HG03342 (cell line): ENCODE measurements at regions not wholly inside any gene's neighbourhood (a gene's known extent, or its start where the extent isn't known, plus 50 kb on each side); places are given as distances from the start of the nearest gene placed in this dataset.
"Not testable (repeated sequence)": the region's sequence is repeated elsewhere in the genome, so short reads cannot be mapped to it uniquely, and the experiment has no call there.

Experiments
- ATAC-seq: cut with Tn5 transposase; IDR thresholded peaks from one replicate; pipeline ENCODE4 v1.9.1; 2021; ENCODE audit warnings: mild to moderate bottlenecking, moderate library complexity; ENCODE audit not compliant: unreplicated experiment

DNA sequence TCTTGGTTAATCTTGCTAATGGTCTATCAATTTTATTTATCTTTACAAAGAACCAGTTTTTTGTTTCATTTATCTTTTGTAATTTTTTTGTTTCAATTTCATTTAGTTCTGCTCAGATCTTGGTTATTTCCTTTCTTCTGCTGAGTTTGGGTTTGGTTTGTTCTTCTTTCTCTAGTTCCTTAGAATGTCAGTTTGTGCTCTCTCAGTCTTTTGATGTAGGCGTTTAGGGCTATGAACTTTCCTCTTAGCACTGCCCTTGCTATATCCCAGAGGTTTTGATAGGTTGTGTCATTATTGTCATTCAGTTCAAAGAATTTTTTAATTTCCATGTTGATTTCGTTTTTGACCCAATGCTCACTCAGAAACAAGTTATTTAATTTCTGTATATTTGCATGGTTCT, 97.1 kb upstream of the CHST15 start:
- ATAC-seq: not testable (repeated sequence)

DNA sequence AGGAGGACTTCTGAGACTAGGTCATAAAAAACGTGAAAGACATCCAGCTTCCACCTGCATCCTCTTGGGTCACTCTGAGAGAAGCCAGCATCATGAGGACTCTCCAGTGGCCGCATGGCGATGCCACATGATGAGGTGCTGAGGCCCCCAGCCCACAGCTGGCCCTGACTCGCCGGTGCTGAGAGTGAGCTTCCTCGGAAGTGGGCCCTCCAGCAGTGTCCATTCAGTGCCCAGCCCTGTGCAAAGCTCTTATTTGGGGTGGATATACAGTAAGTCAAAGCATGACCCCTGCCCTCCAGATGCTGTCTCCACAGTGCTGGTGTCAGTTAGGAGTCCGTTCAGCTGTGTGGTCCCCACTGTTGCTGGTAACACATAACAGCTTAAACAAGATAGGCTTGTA, 93.6 kb upstream of the CHST15 start:
- no peak for ATAC-seq

GRCh38 chr10:124185084-124185483, 91.7 kb upstream of the CHST15 start:
- no peak for ATAC-seq

DNA sequence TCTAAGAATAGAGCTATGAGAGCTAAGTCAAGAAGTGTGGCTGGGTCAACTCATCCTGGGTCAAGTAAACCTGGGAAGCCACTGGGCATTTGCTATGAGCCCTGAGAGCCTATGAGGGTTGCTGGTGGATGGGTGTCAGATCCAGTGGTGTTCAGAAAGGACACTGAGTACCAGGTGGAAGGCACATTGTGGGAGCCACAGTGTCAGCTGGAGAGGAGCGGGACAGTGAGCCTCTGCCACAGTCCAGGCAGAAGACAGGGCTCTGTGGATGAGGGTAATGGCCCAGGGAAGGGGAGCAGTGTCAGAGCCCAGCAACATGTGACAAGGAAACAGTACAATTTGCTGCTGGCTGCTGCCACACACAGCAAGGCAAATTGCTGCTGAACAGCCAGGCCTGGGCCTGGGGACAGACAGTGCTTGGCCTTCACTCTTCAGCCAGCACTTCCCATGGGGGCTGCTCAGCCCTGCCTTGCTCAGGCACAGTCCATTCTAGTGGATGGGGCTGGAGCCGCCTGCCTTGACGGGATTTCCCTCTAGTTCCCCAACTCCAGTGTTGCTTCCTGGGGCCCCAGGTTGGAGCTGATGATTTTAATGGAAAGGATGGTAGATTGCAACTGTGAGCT, 90.9 kb upstream of the CHST15 start:
- no peak for ATAC-seq

DNA sequence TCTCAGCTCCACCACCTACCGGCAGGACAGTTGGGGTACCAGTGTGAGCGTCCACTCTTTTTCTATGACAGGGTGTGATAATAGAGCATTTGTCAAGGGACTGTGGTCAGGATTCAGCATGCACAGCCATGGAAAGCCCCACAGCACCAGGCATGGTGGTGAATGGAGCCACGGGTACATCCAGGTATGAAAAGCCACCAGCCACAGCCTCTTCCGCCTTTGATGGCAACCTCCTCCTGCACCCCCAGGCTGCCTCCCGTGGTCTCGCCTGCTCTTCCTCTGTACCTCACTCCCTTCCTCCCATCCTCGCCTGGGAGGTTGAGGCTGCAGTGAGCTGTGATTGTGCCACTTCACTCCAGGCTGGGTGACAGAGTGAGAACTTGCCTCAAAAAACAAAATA, 90.2 kb upstream of the CHST15 start:
- ATAC-seq: no peak

GRCh38 chr10:124182088-124182541, 88.7 kb upstream of the CHST15 start:
- ATAC-seq: no peak

GRCh38 chr10:124181656-124182055, 88.3 kb upstream of the CHST15 start:
- ATAC-seq: no peak

- ATAC-seq: no peak
Observed at GRCh38 chr10:124180947-124181549, 87.7 kb upstream of the CHST15 start.

DNA sequence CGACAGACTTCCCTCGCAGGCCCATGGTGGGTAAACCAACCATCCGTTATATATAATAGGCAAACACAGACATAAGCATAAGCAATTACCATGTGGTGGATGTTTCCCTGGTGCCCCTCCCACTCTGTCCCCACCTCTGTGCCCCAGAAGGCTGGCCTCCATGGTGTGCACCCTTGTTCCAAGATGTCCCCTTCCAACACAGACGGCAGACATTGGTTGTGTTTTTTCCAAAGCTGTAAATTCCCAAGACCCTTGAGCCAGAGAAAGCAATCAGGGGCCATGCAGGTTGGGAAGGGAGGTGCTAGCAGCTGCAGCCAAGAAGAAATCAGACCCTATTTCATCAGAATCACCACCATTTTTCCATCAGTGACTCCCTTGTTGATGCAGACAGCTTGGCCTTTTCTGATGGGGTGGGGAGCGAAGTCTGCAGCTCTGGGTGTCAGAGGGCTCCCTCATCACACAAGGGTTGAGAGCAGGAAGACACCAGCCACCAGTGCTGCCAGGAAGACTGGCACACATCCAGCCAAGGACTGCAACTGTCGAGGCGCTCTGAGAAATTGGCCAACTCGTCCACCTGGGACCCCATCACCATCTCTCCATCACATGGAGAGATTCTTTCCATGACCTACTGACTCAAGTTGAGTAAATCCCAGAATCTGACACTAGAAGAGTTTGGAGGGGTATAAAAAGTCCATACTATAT, 86.8 kb upstream of the CHST15 start:
- no peak for ATAC-seq

DNA sequence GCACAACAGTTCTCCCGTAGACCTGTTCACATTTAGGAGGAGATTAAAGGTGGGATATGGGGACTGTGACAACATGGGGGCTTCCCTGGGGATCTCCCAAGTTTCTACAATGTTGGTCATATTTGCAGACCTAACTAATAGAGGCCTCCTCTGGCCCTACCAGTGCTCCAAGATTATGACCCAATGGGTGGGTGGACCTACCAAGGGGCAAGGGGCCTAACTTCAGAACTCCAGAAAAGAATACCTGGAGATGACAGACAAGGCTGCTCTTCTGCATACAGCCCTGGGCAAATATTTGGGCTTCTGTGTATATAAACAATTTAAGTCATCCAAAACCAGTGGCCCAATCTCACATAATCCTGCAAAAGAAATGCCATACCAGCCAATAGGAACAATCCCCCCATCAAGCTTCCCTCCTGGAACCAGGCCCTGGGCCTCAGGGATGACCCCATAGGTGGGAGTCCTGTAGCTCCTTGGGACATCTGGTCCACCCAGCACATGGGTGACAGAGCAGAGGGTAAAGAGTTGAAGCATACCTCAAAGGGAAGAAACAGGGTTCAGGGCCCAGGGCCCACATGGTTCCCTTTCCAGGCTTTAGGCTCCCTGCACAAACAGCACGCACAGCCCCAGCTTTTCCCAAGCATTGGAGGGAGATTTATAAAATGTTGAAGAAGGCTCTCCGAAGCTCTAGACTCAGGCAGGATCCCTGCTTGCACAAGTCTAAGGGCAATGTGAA, 86.1 kb upstream of the CHST15 start:
- ATAC-seq: no peak

DNA sequence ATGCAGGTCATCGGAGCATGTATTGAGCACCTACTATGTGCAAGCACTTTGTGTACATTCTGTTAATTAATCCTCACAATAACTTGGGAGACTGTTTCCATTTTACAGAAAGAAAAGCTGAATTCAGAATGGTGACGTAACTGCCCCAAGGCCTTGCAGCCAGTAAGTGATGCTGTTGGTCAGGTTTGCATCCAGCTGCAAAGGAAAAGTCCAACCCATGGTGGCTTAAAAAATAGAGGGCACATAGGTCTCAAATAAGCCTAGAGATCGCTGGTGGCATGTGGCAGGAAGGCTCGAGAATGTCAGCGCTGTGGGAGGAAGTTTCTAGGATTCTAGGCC, 83.8 kb upstream of the CHST15 start:
- no peak for ATAC-seq

DNA sequence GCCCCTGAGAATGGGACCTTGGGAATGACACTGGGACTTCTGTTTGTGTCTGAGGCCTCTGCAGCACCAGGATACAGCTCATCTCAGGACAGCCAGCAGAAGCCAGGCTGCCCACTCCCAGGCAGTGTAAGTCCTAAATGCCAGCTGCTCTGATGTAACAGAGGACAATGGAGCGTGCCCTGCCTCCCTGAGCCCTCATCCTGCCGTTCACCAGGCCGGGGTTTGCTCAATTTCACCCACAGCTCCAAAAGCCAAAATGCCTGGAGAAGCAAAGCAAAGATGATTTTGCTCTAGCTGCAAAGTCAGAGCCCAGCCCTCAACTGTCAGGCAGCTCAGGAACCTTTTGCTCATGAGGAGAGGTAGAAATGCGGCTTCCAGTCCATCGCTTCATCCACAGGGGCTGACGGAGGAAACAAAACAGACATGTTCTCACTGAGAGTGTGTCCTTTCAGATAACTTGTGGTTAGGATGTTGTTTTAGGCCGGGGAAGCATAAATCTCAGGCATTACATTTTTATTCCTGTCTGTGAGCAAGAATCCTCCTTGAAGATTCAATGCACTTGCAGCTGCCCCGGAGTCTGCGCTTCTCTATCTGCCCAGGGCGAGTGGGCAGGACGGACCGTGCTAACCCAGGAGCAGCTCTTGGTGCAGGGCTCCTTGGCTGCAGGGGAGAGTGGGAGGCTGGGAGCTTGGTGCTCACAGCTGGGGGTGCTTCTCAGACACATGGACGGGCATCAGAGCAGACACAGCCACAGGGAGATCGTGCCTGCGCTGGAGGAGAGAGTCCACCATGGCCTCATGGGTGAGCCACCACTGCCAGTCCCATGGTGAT, 83.2 kb upstream of the CHST15 start:
- ATAC-seq: no peak

- no peak for ATAC-seq
Observed at GRCh38 chr10:124175701-124176348, 82.4 kb upstream of the CHST15 start.

GRCh38 chr10:124174673-124175645, 81.6 kb upstream of the CHST15 start:
- ATAC-seq: no peak

DNA sequence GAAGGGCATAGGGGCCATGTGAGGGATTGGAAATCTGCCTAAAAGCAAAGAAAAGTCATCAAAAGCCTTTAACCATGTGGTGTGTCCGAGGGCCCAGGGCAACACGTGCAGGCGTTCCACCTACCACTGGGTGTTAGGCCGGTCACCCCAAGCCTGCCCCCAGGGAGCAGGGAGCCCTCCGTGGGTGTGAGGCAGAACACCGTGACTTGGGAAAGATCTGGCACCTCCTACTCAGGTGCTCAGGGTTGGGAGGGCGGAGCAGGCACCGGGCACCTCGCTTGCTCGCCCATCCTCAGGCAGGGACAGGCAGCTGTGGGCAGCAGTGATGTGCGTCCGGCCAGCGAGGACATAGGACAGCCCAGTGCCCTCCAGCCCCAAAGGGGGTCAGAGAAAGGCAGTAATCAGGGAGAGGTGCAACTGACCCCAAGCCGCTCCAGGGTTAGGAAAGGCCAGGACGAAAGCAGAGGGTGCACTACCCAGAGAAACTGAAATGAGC, 80.7 kb upstream of the CHST15 start:
- ATAC-seq: no peak

DNA sequence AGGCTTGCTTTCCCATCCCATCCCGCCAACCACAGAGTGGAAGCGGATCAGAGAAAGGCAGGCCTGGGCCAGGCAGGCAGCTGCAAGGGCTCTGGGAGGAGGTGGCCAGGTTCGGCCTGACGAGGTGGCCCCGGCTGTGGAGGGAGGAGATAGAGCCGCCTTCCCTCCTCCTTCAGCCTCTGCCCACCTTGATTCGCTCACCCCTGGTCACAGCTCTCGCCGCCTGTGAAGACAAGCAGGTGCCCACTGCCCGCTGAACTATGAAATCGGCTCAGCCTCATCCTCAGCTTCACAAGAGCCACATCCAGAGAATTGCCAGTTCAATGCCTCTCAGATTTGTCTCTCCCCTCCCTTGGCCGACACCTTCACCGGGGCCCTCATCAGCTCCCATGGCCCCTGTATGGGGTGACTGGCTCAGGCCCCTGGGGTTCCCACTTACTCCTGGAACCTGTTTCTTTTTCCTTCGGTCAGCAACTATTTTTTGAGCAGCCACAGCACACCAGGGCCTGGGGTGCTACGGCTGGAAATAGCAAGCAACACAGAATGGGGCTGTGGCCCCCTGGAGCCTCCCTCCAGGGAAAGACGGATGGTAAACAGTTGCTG, 80.0 kb upstream of the CHST15 start:
- ATAC-seq: no peak

DNA sequence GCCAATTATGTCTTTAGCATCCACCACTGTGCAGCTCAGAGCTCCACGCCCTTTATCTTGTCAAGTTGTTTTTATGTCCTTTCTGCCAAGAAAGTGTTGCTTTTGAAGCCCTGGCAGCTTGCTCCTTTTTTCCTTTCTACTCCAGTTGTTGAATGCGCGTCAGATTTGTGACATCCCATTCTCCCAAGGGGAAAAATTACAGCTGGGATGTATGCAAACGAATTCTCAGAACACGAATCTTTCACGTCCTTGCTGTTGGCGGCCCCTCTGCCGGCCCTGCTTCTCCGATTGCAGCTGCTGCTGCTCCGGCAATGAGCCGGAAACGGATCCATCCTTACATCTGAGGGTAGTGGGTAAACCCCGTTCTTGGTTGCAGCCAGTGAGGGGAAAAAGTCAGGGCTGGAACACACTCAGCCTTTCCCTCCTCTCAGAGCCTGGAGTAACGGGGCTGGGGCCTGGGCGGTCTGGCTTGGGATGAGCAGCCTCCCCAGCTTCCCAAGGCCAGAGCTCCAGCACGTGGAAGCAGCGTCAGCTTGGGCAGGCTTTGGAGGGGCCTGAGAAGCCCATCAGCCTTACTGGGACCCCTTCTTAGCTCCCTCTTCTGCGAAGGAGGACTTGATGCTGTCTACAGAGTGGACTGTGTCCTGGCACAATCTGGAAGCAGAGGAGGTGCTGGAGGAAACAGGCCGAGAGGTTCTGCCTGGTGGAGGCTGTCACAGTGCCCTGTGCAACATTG, 79.0 kb upstream of the CHST15 start:
- ATAC-seq: no peak

DNA sequence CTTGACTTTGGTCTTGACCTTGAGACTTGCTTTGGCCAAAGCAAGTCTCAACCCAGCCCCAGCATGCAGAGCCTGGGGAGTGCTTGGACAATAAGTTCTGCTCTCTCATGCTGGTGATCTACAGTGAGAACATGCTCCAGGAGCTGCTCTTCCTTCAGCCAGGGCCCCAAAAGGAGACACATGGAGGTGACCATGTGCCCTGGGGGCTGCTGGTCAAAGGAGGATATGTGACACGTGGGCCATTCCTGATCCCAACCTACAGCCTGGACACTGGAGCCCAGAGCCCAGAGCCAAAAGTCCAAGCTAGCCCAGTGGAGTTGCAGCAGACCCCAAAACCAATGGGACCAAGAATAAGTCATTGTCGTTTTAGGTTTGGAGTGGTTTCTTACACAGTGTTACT, 78.2 kb upstream of the CHST15 start:
- no peak for ATAC-seq
